Liver (tissue), 8 donors: ENCODE measurements at regions not wholly inside any gene's neighbourhood (a gene's known extent, or its start where the extent isn't known, plus 50 kb on each side); places are given as distances from the start of the nearest gene placed in this dataset.

Experiments used
- DNase-seq: peaks from one replicate; pipeline ENCODE4 v3.0.0-alpha.2; 2017; ENCODE audit warnings: low spot score
- H3K27ac ChIP-seq, 2 donors: one replicate each; pipeline ENCODE4 v1.7.0; 2013; ENCODE audit warnings: inconsistent platforms in 2 of 2, low read length in 2 of 2, control low read depth in 1 of 2, low read depth in 1 of 2, mild to moderate bottlenecking in 1 of 2
- H3K27me3 ChIP-seq, 4 donors: one replicate each; pipeline versions ENCODE4 v1.6.1 to v1.7.0; 2013; ENCODE audit warnings: low read length in 3 of 4, inconsistent platforms in 1 of 4, mild to moderate bottlenecking in 1 of 4, moderate library complexity in 1 of 4; ENCODE audit not compliant: control insufficient read depth in 4 of 4, insufficient read depth in 4 of 4
- H3K36me3 ChIP-seq, 4 donors: one replicate each; pipeline versions ENCODE4 v1.6.1 to v1.7.0; 2013; ENCODE audit warnings: low read length in 3 of 4, mild to moderate bottlenecking in 3 of 4, low read depth in 1 of 4, moderate library complexity in 1 of 4; ENCODE audit not compliant: control insufficient read depth in 4 of 4, insufficient read depth in 3 of 4
- H3K4me1 ChIP-seq, 4 donors: one replicate each; pipeline versions ENCODE4 v1.6.1 to v1.7.0; 2013; ENCODE audit warnings: low read length in 3 of 4, mild to moderate bottlenecking in 3 of 4, moderate library complexity in 1 of 4; ENCODE audit not compliant: control insufficient read depth in 4 of 4, insufficient read depth in 4 of 4
- H3K4me3 ChIP-seq, 3 donors: one replicate each; pipeline versions ENCODE4 v1.6.1 to v1.7.0; 2013; ENCODE audit warnings: low read length in 3 of 3, control low read depth in 1 of 3, low read depth in 1 of 3, mild to moderate bottlenecking in 1 of 3
- H3K9ac ChIP-seq, 2 donors: one replicate each; pipeline ENCODE4 v1.7.0; 2013; ENCODE audit warnings: low read length in 2 of 2, mild to moderate bottlenecking in 2 of 2, moderate library complexity in 2 of 2, control low read depth in 1 of 2, low read depth in 1 of 2
- H3K9me3 ChIP-seq, 4 donors: one replicate each; pipeline versions ENCODE4 v1.6.1 to v1.7.0; 2013; ENCODE audit warnings: low read length in 3 of 4; ENCODE audit not compliant: control insufficient read depth in 4 of 4
- EGR1 ChIP-seq, 2 donors: IDR thresholded peaks; 2 replicates each; pipeline ENCODE4 v1.6.1; 2016 to 2018; ENCODE audit warnings: antibody characterized with exemption in 2 of 2, low read depth in 2 of 2
- FOXA1 ChIP-seq: IDR thresholded peaks from 2 replicates; pipeline ENCODE4 v1.6.1; 2016; ENCODE audit warnings: antibody characterized with exemption
- FOXA2 ChIP-seq: IDR thresholded peaks from 2 replicates; pipeline ENCODE4 v1.6.1; 2016; ENCODE audit warnings: antibody characterized with exemption
- GABPA ChIP-seq, 2 donors: IDR thresholded peaks in 1 of 2; conservative IDR thresholded peaks in 1 of 2; 2 replicates each; pipeline ENCODE4 v1.6.1; 2016; ENCODE audit warnings: antibody characterized with exemption in 2 of 2, mild to moderate bottlenecking in 1 of 2, moderate library complexity in 1 of 2
- HNF4A ChIP-seq, 2 donors: conservative IDR thresholded peaks; 2 replicates each; pipeline ENCODE4 v1.6.1; 2016; ENCODE audit warnings: antibody characterized with exemption in 2 of 2, mild to moderate bottlenecking in 2 of 2
- JUND ChIP-seq, 2 donors: IDR thresholded peaks; 2 replicates each; pipeline ENCODE4 v1.6.1; 2016; ENCODE audit warnings: antibody characterized with exemption in 2 of 2
- NR2F2 ChIP-seq: IDR thresholded peaks from 2 replicates; pipeline ENCODE4 v1.6.1; 2016; ENCODE audit warnings: antibody characterized with exemption
- RAD21 ChIP-seq, 2 donors: IDR thresholded peaks; 2 replicates each; pipeline ENCODE4 v1.6.1; 2016; ENCODE audit warnings: antibody characterized with exemption in 2 of 2, mild to moderate bottlenecking in 2 of 2
- RXRA ChIP-seq, 2 donors: IDR thresholded peaks; 2 replicates each; pipeline ENCODE4 v1.6.1; 2017 to 2018; ENCODE audit warnings: antibody characterized with exemption in 2 of 2, mild to moderate bottlenecking in 1 of 2
- YY1 ChIP-seq: IDR thresholded peaks from 2 replicates; pipeline ENCODE4 v1.6.1; 2016; ENCODE audit warnings: antibody characterized with exemption, mild to moderate bottlenecking
- WGBS: extraction: QIAGEN DNeasy Blood & Tissue Kit; methylation state at CpG from one replicate; pipeline ENCODE4 v1.1.7; 2013; 5-methylcytosine and 5-hydroxymethylcytosine counted together
- TF ChIP-seq, protein P1 (sequence below): fragments of 150-350 bp; IDR thresholded peaks from 2 replicates; pipeline ENCODE4 v1.5.1; 2017; ENCODE audit warnings: improper control_type of control experiment, low read depth, low read length; ENCODE audit not compliant: missing input control
- TF ChIP-seq, protein P2 (sequence below): IDR thresholded peaks from 2 replicates; pipeline ENCODE4 v1.6.1; 2016; ENCODE audit warnings: antibody characterized with exemption
- TF ChIP-seq, protein P3 (sequence below): IDR thresholded peaks from 2 replicates; pipeline ENCODE4 v1.6.1; 2016; ENCODE audit warnings: antibody characterized with exemption
- TF ChIP-seq, protein P4 (sequence below): IDR thresholded peaks from 2 replicates; pipeline ENCODE4 v1.6.1; 2016; ENCODE audit warnings: antibody characterized with exemption
- donor health status: healthy.
- donor health status: healthy.
- donor health status: healthy.
- donor health status: healthy.
- donor health status: healthy.

DNA sequence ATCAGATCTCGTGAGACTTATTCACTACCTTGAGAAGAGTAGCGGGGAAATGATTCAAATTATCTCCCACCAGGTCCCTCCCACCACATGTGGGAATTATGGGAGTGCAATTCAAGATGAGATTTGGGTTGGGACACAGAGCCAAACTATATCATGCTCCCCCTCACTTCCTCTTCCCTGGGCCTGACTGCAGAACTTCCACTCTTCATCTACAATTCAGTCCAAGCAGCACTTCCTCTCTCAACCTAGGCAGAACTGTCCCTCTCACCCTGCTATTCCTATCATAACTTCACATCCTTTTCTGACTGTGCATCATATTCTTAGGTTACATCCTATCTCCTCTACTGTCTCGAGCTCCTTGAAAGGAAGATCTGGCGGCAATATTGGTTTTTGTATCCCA is 184.0 kb upstream of the HDDC2 start:
- Histone ChIP-seq H3K36me3 (no peaks in the 10 kb centered on the region), H3K9me3 (no peaks in the 10 kb centered on the region), H3K4me1 (no peaks in the 10 kb centered on the region), H3K27me3 (no peaks in the 10 kb centered on the region), H3K9ac (no peak overlapping the region), H3K27ac (no peak overlapping the region), H3K4me3 (no peak overlapping the region)
- TF ChIP-seq JUND (IDR thresholded peaks at IDR 0.05) (no peak), YY1 (no peak), FOXA2 (no peak), GABPA (IDR thresholded peaks at IDR 0.05 in 1 of 2, conservative IDR thresholded peaks at IDR 0.05 in 1 of 2) (no peak), RAD21 (IDR thresholded peaks at IDR 0.05) (no peak), EGR1 (IDR thresholded peaks at IDR 0.05; ENCODE audit: low read depth in 2 of 2) (no peak), FOXA1 (no peak), RXRA (IDR thresholded peaks at IDR 0.05) (no peak)
- TF ChIP-seq, protein P1, sequence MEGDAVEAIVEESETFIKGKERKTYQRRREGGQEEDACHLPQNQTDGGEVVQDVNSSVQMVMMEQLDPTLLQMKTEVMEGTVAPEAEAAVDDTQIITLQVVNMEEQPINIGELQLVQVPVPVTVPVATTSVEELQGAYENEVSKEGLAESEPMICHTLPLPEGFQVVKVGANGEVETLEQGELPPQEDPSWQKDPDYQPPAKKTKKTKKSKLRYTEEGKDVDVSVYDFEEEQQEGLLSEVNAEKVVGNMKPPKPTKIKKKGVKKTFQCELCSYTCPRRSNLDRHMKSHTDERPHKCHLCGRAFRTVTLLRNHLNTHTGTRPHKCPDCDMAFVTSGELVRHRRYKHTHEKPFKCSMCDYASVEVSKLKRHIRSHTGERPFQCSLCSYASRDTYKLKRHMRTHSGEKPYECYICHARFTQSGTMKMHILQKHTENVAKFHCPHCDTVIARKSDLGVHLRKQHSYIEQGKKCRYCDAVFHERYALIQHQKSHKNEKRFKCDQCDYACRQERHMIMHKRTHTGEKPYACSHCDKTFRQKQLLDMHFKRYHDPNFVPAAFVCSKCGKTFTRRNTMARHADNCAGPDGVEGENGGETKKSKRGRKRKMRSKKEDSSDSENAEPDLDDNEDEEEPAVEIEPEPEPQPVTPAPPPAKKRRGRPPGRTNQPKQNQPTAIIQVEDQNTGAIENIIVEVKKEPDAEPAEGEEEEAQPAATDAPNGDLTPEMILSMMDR, result no peak
- TF ChIP-seq, protein P2, sequence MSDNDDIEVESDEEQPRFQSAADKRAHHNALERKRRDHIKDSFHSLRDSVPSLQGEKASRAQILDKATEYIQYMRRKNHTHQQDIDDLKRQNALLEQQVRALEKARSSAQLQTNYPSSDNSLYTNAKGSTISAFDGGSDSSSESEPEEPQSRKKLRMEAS, result no peak
- TF ChIP-seq, protein P3, sequence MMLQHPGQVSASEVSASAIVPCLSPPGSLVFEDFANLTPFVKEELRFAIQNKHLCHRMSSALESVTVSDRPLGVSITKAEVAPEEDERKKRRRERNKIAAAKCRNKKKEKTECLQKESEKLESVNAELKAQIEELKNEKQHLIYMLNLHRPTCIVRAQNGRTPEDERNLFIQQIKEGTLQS, result no peak
- TF ChIP-seq, protein P4, sequence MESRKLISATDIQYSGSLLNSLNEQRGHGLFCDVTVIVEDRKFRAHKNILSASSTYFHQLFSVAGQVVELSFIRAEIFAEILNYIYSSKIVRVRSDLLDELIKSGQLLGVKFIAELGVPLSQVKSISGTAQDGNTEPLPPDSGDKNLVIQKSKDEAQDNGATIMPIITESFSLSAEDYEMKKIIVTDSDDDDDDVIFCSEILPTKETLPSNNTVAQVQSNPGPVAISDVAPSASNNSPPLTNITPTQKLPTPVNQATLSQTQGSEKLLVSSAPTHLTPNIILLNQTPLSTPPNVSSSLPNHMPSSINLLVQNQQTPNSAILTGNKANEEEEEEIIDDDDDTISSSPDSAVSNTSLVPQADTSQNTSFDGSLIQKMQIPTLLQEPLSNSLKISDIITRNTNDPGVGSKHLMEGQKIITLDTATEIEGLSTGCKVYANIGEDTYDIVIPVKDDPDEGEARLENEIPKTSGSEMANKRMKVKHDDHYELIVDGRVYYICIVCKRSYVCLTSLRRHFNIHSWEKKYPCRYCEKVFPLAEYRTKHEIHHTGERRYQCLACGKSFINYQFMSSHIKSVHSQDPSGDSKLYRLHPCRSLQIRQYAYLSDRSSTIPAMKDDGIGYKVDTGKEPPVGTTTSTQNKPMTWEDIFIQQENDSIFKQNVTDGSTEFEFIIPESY, result no peak
- no peak for DNase-seq
- 68% methylated on average over 4 of the region's 4 CpGs for WGBS

DNA sequence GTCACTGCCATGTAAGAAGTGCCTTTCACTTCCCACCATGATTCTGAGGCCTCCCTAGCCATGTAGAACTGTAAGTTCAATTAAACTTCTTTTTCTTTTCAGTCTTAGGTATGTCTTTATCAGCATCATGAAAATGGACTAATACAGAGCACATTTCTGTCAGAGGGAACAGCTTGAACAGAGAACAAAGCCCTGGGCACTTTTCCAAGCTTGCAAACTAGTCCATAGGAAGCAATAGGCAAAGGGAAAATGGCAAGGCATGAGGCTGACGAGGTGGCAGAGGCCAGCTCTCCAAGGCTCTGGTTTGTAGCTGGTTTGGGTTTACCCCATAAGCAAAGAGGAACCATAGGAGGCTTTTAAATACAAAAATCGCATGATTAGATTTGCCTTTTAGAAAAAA is 185.1 kb upstream of the HDDC2 start:
- TF ChIP-seq HNF4A (conservative IDR thresholded peaks at IDR 0.05) (no peak), YY1 (no peak), RAD21 (IDR thresholded peaks at IDR 0.05) (no peak), NR2F2 (no peak), FOXA1 (no peak), JUND (IDR thresholded peaks at IDR 0.05) (no peak), GABPA (IDR thresholded peaks at IDR 0.05 in 1 of 2, conservative IDR thresholded peaks at IDR 0.05 in 1 of 2) (no peak)
- TF ChIP-seq, protein P3, result no peak
- TF ChIP-seq, protein P4, result no peak
- no peaks in the 10 kb centered on the region for H3K4me1 ChIP-seq
- no peaks in the 10 kb centered on the region for H3K36me3 ChIP-seq
- no peak for DNase-seq
- no peak overlapping the region for H3K4me3 ChIP-seq
- WGBS, result 85% methylated on average over 2 of the region's 2 CpGs
- H3K27me3 ChIP-seq, result no peaks in the 10 kb centered on the region
- H3K9ac ChIP-seq, result no peak overlapping the region
- H3K27ac ChIP-seq, result no peak overlapping the region
- H3K9me3 ChIP-seq, result no peaks in the 10 kb centered on the region
